ENCODE measurements at regions not wholly inside any gene's neighbourhood (a gene's known extent, or its start where the extent isn't known, plus 50 kb on each side); places are given as distances from the start of the nearest gene placed in this dataset.

DNA sequence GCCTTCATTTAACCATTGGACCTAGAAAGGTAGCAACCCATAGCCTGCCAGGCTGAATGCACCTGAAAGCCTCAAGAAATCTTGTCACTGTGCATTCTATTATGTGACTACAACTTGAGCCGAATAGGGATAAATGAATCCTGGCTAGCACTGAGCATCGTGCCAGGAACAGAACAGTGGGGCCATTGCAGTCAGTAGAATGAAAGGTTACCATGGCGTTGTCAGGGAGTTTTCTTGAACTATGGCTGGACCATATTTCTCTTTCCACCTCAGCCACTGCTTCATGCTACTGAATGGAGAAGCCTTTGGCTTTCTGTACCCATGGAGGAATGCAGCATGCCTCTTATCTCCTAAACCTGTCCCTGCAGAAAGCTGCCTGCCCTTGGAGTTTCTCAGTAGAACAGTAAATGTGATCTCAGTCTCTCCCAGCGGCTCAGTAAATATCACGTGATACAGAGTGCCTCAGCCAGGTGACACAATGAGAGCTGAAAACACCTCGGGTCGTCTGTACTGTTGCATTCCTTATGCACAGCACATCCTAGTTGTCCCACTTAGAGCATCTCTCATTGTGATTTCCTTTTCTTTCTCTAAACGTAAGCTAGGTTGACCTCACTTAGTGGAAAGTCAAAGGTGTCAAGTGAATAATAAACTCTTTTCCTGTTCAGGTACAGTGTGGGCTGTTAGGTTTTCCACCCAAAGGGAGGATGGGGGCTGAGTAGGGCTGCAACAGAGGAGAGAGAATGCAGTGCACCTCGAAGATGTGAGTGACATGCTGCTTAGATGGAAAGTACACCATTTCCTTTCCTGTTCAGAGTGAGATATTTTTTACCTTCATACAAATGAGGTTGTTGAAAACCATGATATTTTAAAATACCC is 115.3 kb downstream of the MACIR start:
- no peaks in the 10 kb centered on the region for H3K79me1 ChIP-seq (ENCODE audit: low read depth, low read length)
- no peak overlapping the region for H2AK5ac ChIP-seq (ENCODE audit: low read depth, low read length)
- no peak overlapping the region for H3K18ac ChIP-seq (ENCODE audit: low read length)
- no peak overlapping the region for H2BK15ac ChIP-seq (ENCODE audit: low read length)
- peaks cover 1 to 13% of the 10 kb centered on the region in 2 donors for H3K4me1 ChIP-seq (ENCODE audit: control insufficient read depth in 2 of 2, insufficient read depth in 1 of 2, low read depth in 1 of 2, low read length in 2 of 2)
- H4K8ac ChIP-seq (ENCODE audit: low read depth, low read length) = no peak overlapping the region
- no peak overlapping the region for H3K23ac ChIP-seq (ENCODE audit: low read depth, low read length, poor library complexity)
- no peak overlapping the region for H2BK120ac ChIP-seq (ENCODE audit: low read depth, low read length)
- no peaks in the 10 kb centered on the region for H3K36me3 ChIP-seq (replicated peaks in 1 of 2; ENCODE audit: control insufficient read depth in 2 of 2, insufficient read depth in 2 of 2, low read length in 2 of 2)
- peaks cover 0 to under 1% of the 10 kb centered on the region in 2 donors for H3K9me3 ChIP-seq (replicated peaks in 1 of 2; ENCODE audit: control insufficient read depth in 2 of 2, insufficient read depth in 1 of 2, low read depth in 1 of 2, low read length in 2 of 2)
- no peak overlapping the region for H3K4ac ChIP-seq (ENCODE audit: low read length)
- no peak overlapping the region for H3K4me3 ChIP-seq (ENCODE audit: low read length in 2 of 2)
- no peak overlapping the region for H3K9ac ChIP-seq (ENCODE audit: low read depth, low read length, poor library complexity)
- no peak overlapping the region for H4K91ac ChIP-seq (ENCODE audit: low read depth, low read length, poor library complexity)
- no peak overlapping the region for H3K27ac ChIP-seq (replicated peaks; ENCODE audit: low read length)
- no peaks in the 10 kb centered on the region for H3K27me3 ChIP-seq (ENCODE audit: control insufficient read depth in 3 of 3, insufficient read depth in 3 of 3, low read depth in 1 of 3, low read length in 3 of 3)
- WGBS, 2 donors (ENCODE audit: extremely low coverage in 2 of 2, insufficient read length in 2 of 2, insufficient replicate concordance in 1 of 2) = no CpG with 5 or more reads among the region's 9 CpGs
- H2BK5ac ChIP-seq (ENCODE audit: low read length) = no peak overlapping the region
- H2AFZ ChIP-seq (ENCODE audit: low read length) = peak overlapping the region; percentile 2
- no peak for DNase-seq (ENCODE audit: low spot score)
- no peak overlapping the region for H3K14ac ChIP-seq (ENCODE audit: low read length)
- no peak overlapping the region for H3K4me2 ChIP-seq (ENCODE audit: insufficient read depth, low read length, poor library complexity, severe bottlenecking)
- H2BK12ac ChIP-seq (ENCODE audit: low read length) = no peak overlapping the region

DNA sequence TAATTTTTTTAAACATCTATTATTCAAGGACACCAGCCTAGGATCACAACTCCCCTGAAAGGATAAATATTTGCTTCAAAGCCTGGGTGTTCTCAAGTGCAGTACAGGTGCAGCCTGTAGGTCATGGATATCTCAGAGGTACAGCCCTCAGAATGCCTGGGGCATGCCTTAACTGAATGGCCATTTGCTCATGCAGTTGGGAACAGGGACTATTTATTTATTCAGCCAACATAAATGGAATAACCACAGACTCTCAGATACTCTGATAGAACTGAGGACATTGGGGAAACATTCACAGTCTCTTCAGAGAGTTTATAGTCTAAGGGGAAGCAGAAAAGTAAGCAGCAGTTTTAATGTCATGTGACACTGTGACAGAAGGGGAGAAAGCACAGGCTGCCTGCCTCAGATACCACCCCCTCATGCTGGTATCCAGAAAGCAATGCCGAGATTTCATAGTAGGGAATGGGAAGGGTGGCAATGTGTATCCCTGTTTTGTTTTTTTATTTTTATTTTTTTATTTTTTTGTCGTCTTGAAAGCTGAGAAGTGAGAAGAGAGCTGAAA is 112.6 kb downstream of the MACIR start:
- no peak overlapping the region for H4K91ac ChIP-seq (ENCODE audit: low read depth, low read length, poor library complexity)
- no peak overlapping the region for H2BK5ac ChIP-seq (ENCODE audit: low read length)
- H3K4ac ChIP-seq (ENCODE audit: low read length) = no peak overlapping the region
- no peak overlapping the region for H3K23ac ChIP-seq (ENCODE audit: low read depth, low read length, poor library complexity)
- H2AK5ac ChIP-seq (ENCODE audit: low read depth, low read length) = no peak overlapping the region
- no peak overlapping the region for H3K27ac ChIP-seq (replicated peaks; ENCODE audit: low read length)
- H2BK120ac ChIP-seq (ENCODE audit: low read depth, low read length) = no peak overlapping the region
- H2AFZ ChIP-seq (ENCODE audit: low read length) = no peak overlapping the region
- H2BK12ac ChIP-seq (ENCODE audit: low read length) = no peak overlapping the region
- H3K4me1 ChIP-seq (ENCODE audit: control insufficient read depth in 2 of 2, insufficient read depth in 1 of 2, low read depth in 1 of 2, low read length in 2 of 2) = peaks cover 1 to 13% of the 10 kb centered on the region in 2 donors
- no peaks in the 10 kb centered on the region for H3K36me3 ChIP-seq (replicated peaks in 1 of 2; ENCODE audit: control insufficient read depth in 2 of 2, insufficient read depth in 2 of 2, low read length in 2 of 2)
- WGBS, 2 donors (ENCODE audit: extremely low coverage in 2 of 2, insufficient read length in 2 of 2, insufficient replicate concordance in 1 of 2) = no CpG with 5 or more reads among the region's 2 CpGs
- no peak overlapping the region for H3K4me3 ChIP-seq (ENCODE audit: low read length in 2 of 2)
- H3K14ac ChIP-seq (ENCODE audit: low read length) = no peak overlapping the region
- no peak overlapping the region for H3K18ac ChIP-seq (ENCODE audit: low read length)
- H2BK15ac ChIP-seq (ENCODE audit: low read length) = no peak overlapping the region
- no peaks in the 10 kb centered on the region for H3K27me3 ChIP-seq (ENCODE audit: control insufficient read depth in 3 of 3, insufficient read depth in 3 of 3, low read depth in 1 of 3, low read length in 3 of 3)
- H3K79me1 ChIP-seq (ENCODE audit: low read depth, low read length) = no peaks in the 10 kb centered on the region
- no peak overlapping the region for H3K9ac ChIP-seq (ENCODE audit: low read depth, low read length, poor library complexity)
- no peak for DNase-seq (ENCODE audit: low spot score)
- no peak overlapping the region for H4K8ac ChIP-seq (ENCODE audit: low read depth, low read length)
- peaks cover 2% of the 10 kb centered on the region in 2 donors for H3K9me3 ChIP-seq (replicated peaks in 1 of 2; ENCODE audit: control insufficient read depth in 2 of 2, insufficient read depth in 1 of 2, low read depth in 1 of 2, low read length in 2 of 2)
- H3K4me2 ChIP-seq (ENCODE audit: insufficient read depth, low read length, poor library complexity, severe bottlenecking) = no peak overlapping the region

DNA sequence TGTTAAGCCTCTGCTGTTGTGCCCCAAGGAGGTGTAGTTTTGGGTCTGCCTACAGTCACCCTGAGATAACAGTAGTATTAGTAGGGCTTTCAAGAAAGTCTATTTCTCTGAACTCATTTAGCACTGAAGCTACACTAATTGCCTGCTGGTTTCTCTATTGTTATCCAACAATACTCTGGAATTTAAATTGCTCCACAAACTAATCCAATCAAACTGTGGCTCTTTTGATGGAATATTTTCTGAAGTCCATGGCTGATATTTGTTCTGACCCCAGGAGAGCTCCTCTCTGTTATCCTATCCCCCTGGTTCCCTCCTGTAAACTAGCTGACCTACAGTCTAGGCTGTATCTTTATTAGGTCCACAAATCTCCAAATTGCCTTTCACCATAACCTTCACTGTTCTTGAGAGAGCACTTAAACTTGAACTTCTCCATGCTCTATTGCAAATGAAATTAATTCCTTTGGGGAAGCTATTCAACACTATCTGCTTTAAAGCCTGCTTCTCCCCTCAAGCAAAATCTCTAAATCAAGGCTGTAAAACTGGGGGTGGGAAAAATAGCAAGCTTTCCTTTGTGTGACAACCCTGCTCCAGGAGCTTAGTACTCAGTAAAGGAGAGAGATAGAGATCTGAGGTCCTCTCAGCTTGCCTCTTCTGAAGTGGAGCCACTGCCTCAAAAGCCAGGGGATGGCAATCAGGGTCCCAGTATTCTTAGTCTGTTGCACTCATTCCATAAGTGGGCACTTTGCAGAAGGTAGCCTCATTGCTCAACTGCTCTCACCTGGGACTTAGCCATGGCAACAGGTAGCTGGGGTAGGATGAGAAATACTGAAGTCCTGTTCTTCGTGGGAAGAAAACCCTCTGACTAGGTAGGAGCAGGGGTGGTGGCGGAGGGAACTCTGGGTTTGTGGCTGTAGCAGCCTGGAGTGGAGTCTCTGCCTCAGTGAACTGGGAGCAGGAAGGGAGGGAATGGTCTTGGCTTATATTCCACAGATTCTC is 110.9 kb downstream of the MACIR start:
- no peak overlapping the region for H2BK12ac ChIP-seq (ENCODE audit: low read length)
- no peak overlapping the region for H2BK15ac ChIP-seq (ENCODE audit: low read length)
- no peak overlapping the region for H3K27ac ChIP-seq (replicated peaks; ENCODE audit: low read length)
- no peak overlapping the region for H3K9ac ChIP-seq (ENCODE audit: low read depth, low read length, poor library complexity)
- no peak overlapping the region for H3K23ac ChIP-seq (ENCODE audit: low read depth, low read length, poor library complexity)
- H3K36me3 ChIP-seq (replicated peaks in 1 of 2; ENCODE audit: control insufficient read depth in 2 of 2, insufficient read depth in 2 of 2, low read length in 2 of 2) = no peaks in the 10 kb centered on the region
- H4K91ac ChIP-seq (ENCODE audit: low read depth, low read length, poor library complexity) = no peak overlapping the region
- H4K8ac ChIP-seq (ENCODE audit: low read depth, low read length) = no peak overlapping the region
- no peak overlapping the region for H3K4ac ChIP-seq (ENCODE audit: low read length)
- DNase-seq (ENCODE audit: low spot score) = no peak
- H2BK120ac ChIP-seq (ENCODE audit: low read depth, low read length) = no peak overlapping the region
- WGBS, 2 donors (ENCODE audit: extremely low coverage in 2 of 2, insufficient read length in 2 of 2, insufficient replicate concordance in 1 of 2) = no CpG with 5 or more reads among the region's 2 CpGs
- H3K4me1 ChIP-seq (ENCODE audit: control insufficient read depth in 2 of 2, insufficient read depth in 1 of 2, low read depth in 1 of 2, low read length in 2 of 2) = peaks cover 1 to 13% of the 10 kb centered on the region in 2 donors
- H3K9me3 ChIP-seq (replicated peaks in 1 of 2; ENCODE audit: control insufficient read depth in 2 of 2, insufficient read depth in 1 of 2, low read depth in 1 of 2, low read length in 2 of 2) = peaks cover 2% of the 10 kb centered on the region in 2 donors
- no peaks in the 10 kb centered on the region for H3K79me1 ChIP-seq (ENCODE audit: low read depth, low read length)
- H2AFZ ChIP-seq (ENCODE audit: low read length) = no peak overlapping the region
- H3K4me2 ChIP-seq (ENCODE audit: insufficient read depth, low read length, poor library complexity, severe bottlenecking) = no peak overlapping the region
- H3K18ac ChIP-seq (ENCODE audit: low read length) = no peak overlapping the region
- no peak overlapping the region for H3K14ac ChIP-seq (ENCODE audit: low read length)
- H2AK5ac ChIP-seq (ENCODE audit: low read depth, low read length) = no peak overlapping the region
- H2BK5ac ChIP-seq (ENCODE audit: low read length) = no peak overlapping the region
- no peak overlapping the region for H3K4me3 ChIP-seq (ENCODE audit: low read length in 2 of 2)
- no peaks in the 10 kb centered on the region for H3K27me3 ChIP-seq (ENCODE audit: control insufficient read depth in 3 of 3, insufficient read depth in 3 of 3, low read depth in 1 of 3, low read length in 3 of 3)

Data from neuronal stem cell (in vitro differentiated cells).